GM12878 (cell line): ENCODE measurements at regions not wholly inside any gene's neighbourhood (a gene's known extent, or its start where the extent isn't known, plus 50 kb on each side); places are given as distances from the start of the nearest gene placed in this dataset.

Experiments used
- ATAC-seq: fragments of 200-7000 bp; cut with Tn5 transposase; 3 replicates; pipeline ENCODE4 v1.9.1; 2020; ENCODE audit warnings: mild to moderate bottlenecking, moderate library complexity
- BruUV-seq: library from RNA; stranded (reverse); fragments of 400-500 nt; replicated peaks from 2 replicates; lab custom pipeline; 2021; lab: Mats Ljungman, UMichigan
- CTCF ChIA-PET: fragments of 300-600 bp; sonication (Branson Sonifier 250); formaldehyde crosslinking; extraction: SDS; loops from one replicate; lab custom pipeline; 2021; ENCODE audit warnings: inconsistent platforms; lab: Yijun Ruan, JAX
- POLR2A ChIA-PET: fragments of 350-600 bp; formaldehyde crosslinking; extraction: SDS; loops from one replicate; lab custom pipeline; 2021; ENCODE audit warnings: inconsistent platforms; lab: Charles Lee
- RAD21 ChIA-PET: fragments of 300-600 bp; sonication (Branson Sonifier 250); formaldehyde crosslinking; loops from one replicate; lab custom pipeline; 2023; ENCODE audit warnings: antibody characterized with exemption; ENCODE audit not compliant: unreplicated experiment; lab: Charles Lee
- SMC1A ChIA-PET: fragments of 300-600 bp; sonication (Branson Sonifier 250); formaldehyde crosslinking; loops from one replicate; lab custom pipeline; 2023; ENCODE audit not compliant: unreplicated experiment, uncharacterized antibody; lab: Charles Lee
- DNase-seq: peaks from one replicate; pipeline ENCODE4 v3.0.0-alpha.2; 2011; ENCODE audit warnings: low read depth, low spot score
- FAIRE-seq: peaks from 3 replicates; lab custom pipeline; 2011; peaks lifted over from hg19 to GRCh38; lab: Jason Lieb, UNC
- H2AFZ ChIP-seq: 2 replicates; pipeline ENCODE4 v1.6.0; 2011; ENCODE audit warnings: low read depth, low read length, control low read depth; ENCODE audit not compliant: control insufficient read depth
- H3K27ac ChIP-seq: 2 replicates; pipeline ENCODE4 v1.5.1; 2011; ENCODE audit warnings: control low read depth; ENCODE audit not compliant: control insufficient read depth, insufficient read depth
- H3K27me3 ChIP-seq, 2 experiments: replicated peaks in 1 of 2; 2 replicates each; pipeline versions ENCODE4 v1.6.0 to v1.6.1; 2011; ENCODE audit warnings: low read length in 1 of 2; ENCODE audit not compliant: control insufficient read depth in 2 of 2, insufficient read depth in 2 of 2
- H3K36me3 ChIP-seq, 2 experiments: 2 replicates each; pipeline ENCODE4 v1.5.1; 2011; ENCODE audit warnings: low read length in 1 of 2; ENCODE audit not compliant: control insufficient read depth in 2 of 2, insufficient read depth in 2 of 2
- H3K4me1 ChIP-seq: 2 replicates; pipeline ENCODE4 v1.6.1; 2011; ENCODE audit warnings: mild to moderate bottlenecking, low read length, moderate library complexity, mixed read lengths; ENCODE audit not compliant: control insufficient read depth, insufficient read depth
- H3K4me2 ChIP-seq: 2 replicates; pipeline ENCODE4 v1.6.0; 2011; ENCODE audit warnings: control low read depth; ENCODE audit not compliant: control insufficient read depth, insufficient read depth
- H3K4me3 ChIP-seq: fragments of 200-600 bp; sonication (generic); 2 replicates; pipeline ENCODE4 v1.5.1; 2016
- H3K79me2 ChIP-seq: 2 replicates; pipeline ENCODE4 v1.6.0; 2011; ENCODE audit warnings: low read length; ENCODE audit not compliant: control insufficient read depth, insufficient read depth
- H3K9ac ChIP-seq: 2 replicates; pipeline ENCODE4 v1.8.0; 2011; ENCODE audit warnings: low read length, control low read depth, mixed read lengths; ENCODE audit not compliant: control insufficient read depth, insufficient read depth
- H3K9me3 ChIP-seq: replicated peaks from 3 replicates; pipeline ENCODE4 v1.5.1; 2011; ENCODE audit warnings: mild to moderate bottlenecking, low read length; ENCODE audit not compliant: control insufficient read depth, insufficient read depth
- H4K20me1 ChIP-seq: 2 replicates; pipeline ENCODE4 v1.6.0; 2011; ENCODE audit not compliant: control insufficient read depth, insufficient read depth
- CTCF ChIP-seq, 3 experiments: IDR thresholded peaks in 2 of 3; conservative IDR thresholded peaks in 1 of 3; 2 replicates each; pipeline ENCODE4 v1.5.1; 2011; ENCODE audit warnings: low read depth in 3 of 3, low read length in 3 of 3, mild to moderate bottlenecking in 3 of 3, control low read depth in 2 of 3, moderate library complexity in 2 of 3, inconsistent platforms in 1 of 3, mixed read lengths in 1 of 3; ENCODE audit not compliant: control insufficient read depth in 2 of 3, insufficient read depth in 1 of 3; ENCODE audit errors: extremely low read depth in 1 of 3
- SPI1 ChIP-seq: IDR thresholded peaks from 2 replicates; pipeline ENCODE4 v1.6.1; 2011; ENCODE audit warnings: low read depth, mild to moderate bottlenecking, low read length, moderate library complexity, borderline replicate concordance; ENCODE audit not compliant: insufficient read depth
- TCF7 ChIP-seq: IDR thresholded peaks from 2 replicates; pipeline ENCODE4 v1.6.1; 2014; ENCODE audit warnings: antibody characterized with exemption, borderline replicate concordance
- YY1 ChIP-seq: IDR thresholded peaks from 2 replicates; pipeline ENCODE4 v1.6.1; 2011; ENCODE audit warnings: low read depth, mild to moderate bottlenecking, low read length
- WGBS: methylation state at CpG from one replicate; pipeline ENCODE4 v1.1.6; 2016; ENCODE audit warnings: low lambda C conversion rate; ENCODE audit not compliant: insufficient replicate concordance, insufficient coverage; ENCODE audit errors: missing lambda C conversion rate; 5-methylcytosine and 5-hydroxymethylcytosine counted together
- in situ Hi-C: fragments of 300-500 bp; cut with MboI; formaldehyde crosslinking; loops from 9 replicates; pipeline ENCODE4 v1.14.3; 2018; ENCODE audit warnings: mixed read lengths
- intact Hi-C: fragments of 100-400 bp; cut with micrococcal nuclease; formaldehyde crosslinking; loops from one replicate; pipeline ENCODE4 v1.14.2; 2022; ENCODE audit not compliant: unreplicated experiment
- TF ChIP-seq, protein P1 (sequence below): fragments of 150-350 bp; IDR thresholded peaks from 2 replicates; pipeline ENCODE4 v1.6.1; 2014; ENCODE audit warnings: mild to moderate bottlenecking, low read depth, low read length

- Histone ChIP-seq H3K79me2 (no peaks in the 10 kb centered on the region), H4K20me1 (no peaks in the 10 kb centered on the region), H3K4me2 (no peak overlapping the region), H3K27me3 (no peaks in the 10 kb centered on the region), H3K27ac (no peak overlapping the region), H3K4me3 (no peak overlapping the region), H2AFZ (peak overlapping the region; percentile 38), H3K9ac (no peak overlapping the region)
- CTCF ChIA-PET: no interaction called here
- no peak for DNase-seq
- RAD21 ChIA-PET: no interaction called here
- in situ Hi-C loops: no loop called here
- TF ChIP-seq CTCF (IDR thresholded peaks at IDR 0.05 in 2 of 3, conservative IDR thresholded peaks at IDR 0.05 in 1 of 3; ENCODE audit: control insufficient read depth in 2 of 3, extremely low read depth in 1 of 3, insufficient read depth in 1 of 3, low read depth in 3 of 3, low read length in 3 of 3) (peak in 2 of 3 experiments; percentile 7 to 22; a peak in 1 of 6 replicates), TCF7 (no peak), YY1 (peak; percentile 84), SPI1 (peak; percentile 29; the same call in 1 of the 2 replicates)
- TF ChIP-seq, protein P1, sequence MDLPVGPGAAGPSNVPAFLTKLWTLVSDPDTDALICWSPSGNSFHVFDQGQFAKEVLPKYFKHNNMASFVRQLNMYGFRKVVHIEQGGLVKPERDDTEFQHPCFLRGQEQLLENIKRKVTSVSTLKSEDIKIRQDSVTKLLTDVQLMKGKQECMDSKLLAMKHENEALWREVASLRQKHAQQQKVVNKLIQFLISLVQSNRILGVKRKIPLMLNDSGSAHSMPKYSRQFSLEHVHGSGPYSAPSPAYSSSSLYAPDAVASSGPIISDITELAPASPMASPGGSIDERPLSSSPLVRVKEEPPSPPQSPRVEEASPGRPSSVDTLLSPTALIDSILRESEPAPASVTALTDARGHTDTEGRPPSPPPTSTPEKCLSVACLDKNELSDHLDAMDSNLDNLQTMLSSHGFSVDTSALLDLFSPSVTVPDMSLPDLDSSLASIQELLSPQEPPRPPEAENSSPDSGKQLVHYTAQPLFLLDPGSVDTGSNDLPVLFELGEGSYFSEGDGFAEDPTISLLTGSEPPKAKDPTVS: no peak
- TF ChIP-seq, all 136 proteins: peak for 3
- no peak for FAIRE-seq
- Histone ChIP-seq H3K9me3 (no peaks in the 10 kb centered on the region), H3K36me3 (no peaks in the 10 kb centered on the region), H3K4me1 (no peaks in the 10 kb centered on the region)
- peak; percentile 79 for ATAC-seq
- POLR2A ChIA-PET: no interaction called here
- 94% methylated on average over 2 of the region's 2 CpGs for WGBS
- intact Hi-C loops: no loop called here
- SMC1A ChIA-PET: no interaction called here
- BruUV-seq: no TSS peak
These were observed 76.1 kb upstream of the RGS2 start for GRCh38 chr1:192732787-192733186.
